ENCODE measurements at regions not wholly inside any gene's neighbourhood (a gene's known extent, or its start where the extent isn't known, plus 50 kb on each side); places are given as distances from the start of the nearest gene placed in this dataset.

- Mint-ChIP-seq H3K27me3 (no peaks in the 10 kb centered on the region), H3K4me3 (no peak overlapping the region), H3K27ac (no peak overlapping the region), H3K4me1 (no peaks in the 10 kb centered on the region), H3K9me3 (ENCODE audit: insufficient read depth) (peaks cover 3% of the 10 kb centered on the region)
- Histone ChIP-seq H3K9me3 (ENCODE audit: control extremely low read depth in 1 of 3, control insufficient read depth in 2 of 3, insufficient read depth in 1 of 3, low read length in 2 of 3) (no peaks in the 10 kb centered on the region), H3K27ac (ENCODE audit: low read length in 2 of 2) (no peak overlapping the region), H3K36me3 (replicated peaks in 1 of 2; ENCODE audit: control extremely low read depth in 1 of 2, control insufficient read depth in 1 of 2, extremely low read depth in 1 of 2, insufficient read depth in 2 of 2, low read length in 1 of 2) (no peaks in the 10 kb centered on the region), H3K9ac (ENCODE audit: low read length) (no peak overlapping the region), H3K4me2 (replicated peaks; ENCODE audit: low read depth, low read length, poor library complexity, severe bottlenecking) (no peak overlapping the region), H3K4me3 (ENCODE audit: control extremely low read depth in 1 of 5, extremely low read depth in 1 of 5, insufficient read depth in 1 of 5, low read depth in 2 of 5, low read length in 4 of 5) (no peak overlapping the region), H3K27me3 (replicated peaks in 1 of 4; ENCODE audit: control extremely low read depth in 1 of 4, control insufficient read depth in 3 of 4, insufficient read depth in 4 of 4, low read length in 3 of 4) (peaks cover 0 to 4% (median 0%) of the 10 kb centered on the region in 4 experiments), H2AFZ (ENCODE audit: insufficient read depth, low read depth, low read length, poor library complexity, severe bottlenecking) (no peak overlapping the region), H3K4me1 (ENCODE audit: control insufficient read depth in 2 of 2, insufficient read depth in 2 of 2, low read length in 2 of 2) (no peaks in the 10 kb centered on the region), H3K79me2 (ENCODE audit: control insufficient read depth, insufficient read depth, low read length) (no peaks in the 10 kb centered on the region), H4K20me1 (ENCODE audit: control insufficient read depth, insufficient read depth, low read length, poor library complexity, severe bottlenecking) (no peaks in the 10 kb centered on the region)
- ATAC-seq (ENCODE audit: low read depth) (no peak), DNase-seq (no peak)
- ChIA-PET CTCF (no interaction called here), POLR2A (no interaction called here)
- TF ChIP-seq CTCF (IDR thresholded peaks at IDR 0.05), result no peak
- no peak for TF ChIP-seq EZH2 (IDR thresholded peaks at IDR 0.05; ENCODE audit: borderline replicate concordance, insufficient read depth, low read depth, low read length, poor library complexity, severe bottlenecking)
- intact Hi-C loops (cut with micrococcal nuclease), result no loop called here
- no CpG with 5 or more reads among the region's 1 CpG for WGBS (ENCODE audit: insufficient coverage)
Measured at GRCh38 chr10:43013065-43013464, 63.8 kb upstream of the RET start.

GRCh38 chr10:43024524-43024923 is 52.3 kb upstream of the RET start:
- intact Hi-C loops (cut with micrococcal nuclease), result no loop called here
- 96% methylated on average over 3 of the region's 3 CpGs for WGBS (ENCODE audit: insufficient coverage)
- Histone ChIP-seq H3K4me2 (replicated peaks; ENCODE audit: low read depth, low read length, poor library complexity, severe bottlenecking) (no peak overlapping the region), H3K36me3 (replicated peaks in 1 of 2; ENCODE audit: control extremely low read depth in 1 of 2, control insufficient read depth in 1 of 2, extremely low read depth in 1 of 2, insufficient read depth in 2 of 2, low read length in 1 of 2) (no peaks in the 10 kb centered on the region), H3K4me3 (ENCODE audit: control extremely low read depth in 1 of 5, extremely low read depth in 1 of 5, insufficient read depth in 1 of 5, low read depth in 2 of 5, low read length in 4 of 5) (no peak overlapping the region), H3K9me3 (ENCODE audit: control extremely low read depth in 1 of 3, control insufficient read depth in 2 of 3, insufficient read depth in 1 of 3, low read length in 2 of 3) (peaks cover 0 to 14% (median 0%) of the 10 kb centered on the region in 3 donors), H3K27ac (ENCODE audit: low read length in 2 of 2) (no peak overlapping the region), H3K79me2 (ENCODE audit: control insufficient read depth, insufficient read depth, low read length) (no peaks in the 10 kb centered on the region), H2AFZ (ENCODE audit: insufficient read depth, low read depth, low read length, poor library complexity, severe bottlenecking) (no peak overlapping the region), H3K27me3 (replicated peaks in 1 of 4; ENCODE audit: control extremely low read depth in 1 of 4, control insufficient read depth in 3 of 4, insufficient read depth in 4 of 4, low read length in 3 of 4) (peaks cover 0 to 2% (median 0%) of the 10 kb centered on the region in 4 experiments), H3K4me1 (ENCODE audit: control insufficient read depth in 2 of 2, insufficient read depth in 2 of 2, low read length in 2 of 2) (no peaks in the 10 kb centered on the region), H3K9ac (ENCODE audit: low read length) (no peak overlapping the region), H4K20me1 (ENCODE audit: control insufficient read depth, insufficient read depth, low read length, poor library complexity, severe bottlenecking) (no peaks in the 10 kb centered on the region)
- Mint-ChIP-seq H3K27ac (no peak overlapping the region), H3K9me3 (ENCODE audit: insufficient read depth) (no peaks in the 10 kb centered on the region), H3K4me1 (no peaks in the 10 kb centered on the region), H3K27me3 (peaks cover 7% of the 10 kb centered on the region), H3K4me3 (no peak overlapping the region)
- POLR2A ChIA-PET, result no interaction called here
- CTCF ChIA-PET, result no interaction called here
- TF ChIP-seq EZH2 (IDR thresholded peaks at IDR 0.05; ENCODE audit: borderline replicate concordance, insufficient read depth, low read depth, low read length, poor library complexity, severe bottlenecking) (no peak), CTCF (IDR thresholded peaks at IDR 0.05) (no peak)
- ATAC-seq (ENCODE audit: low read depth) (no peak), DNase-seq (no peak)
